ENCODE measurements at regions not wholly inside any gene's neighbourhood (a gene's known extent, or its start where the extent isn't known, plus 50 kb on each side); places are given as distances from the start of the nearest gene placed in this dataset.

GRCh38 chr16:47979164-47979520 is 176.7 kb downstream of the ABCC12 start:
- dilution Hi-C loops (cut with MboI; ENCODE audit: extremely low pct_ligation_motif_present, low sequenced_read_pairs): no loop called here
- H3K9ac ChIP-seq (ENCODE audit: control insufficient read depth, extremely low read depth, insufficient read depth, low read length): no peak overlapping the region
- H3K27me3 ChIP-seq (ENCODE audit: control insufficient read depth, extremely low read depth, insufficient read depth, low read length): peaks cover 14% of the 10 kb centered on the region
- no peak for TF ChIP-seq EZH2 (IDR thresholded peaks at IDR 0.05; ENCODE audit: low read length)
- no peak for TF ChIP-seq CTCF (optimal IDR thresholded peaks at IDR 0.05 in 1 of 3, IDR thresholded peaks at IDR 0.05 in 1 of 3, conservative IDR thresholded peaks at IDR 0.05 in 1 of 3; ENCODE audit: extremely low read depth in 1 of 3, insufficient read depth in 2 of 3, low read length in 3 of 3)
- H3K27ac ChIP-seq (ENCODE audit: control insufficient read depth, insufficient read depth, low read length): no peak overlapping the region
- H4K20me1 ChIP-seq (ENCODE audit: control insufficient read depth, extremely low read depth, insufficient read depth, low read length): no peaks in the 10 kb centered on the region
- H3K9me3 ChIP-seq (ENCODE audit: control insufficient read depth, low read depth, low read length): no peaks in the 10 kb centered on the region
- no peak for DNase-seq (ENCODE audit: low read depth, low spot score)
- H3K4me2 ChIP-seq (ENCODE audit: control insufficient read depth, extremely low read depth, insufficient read depth, low read depth, low read length): no peak overlapping the region
- no peak overlapping the region for H3K4me3 ChIP-seq (ENCODE audit: control insufficient read depth in 2 of 3, extremely low read depth in 1 of 3, insufficient read depth in 2 of 3, low read depth in 1 of 3, low read length in 3 of 3)
- H2AFZ ChIP-seq (ENCODE audit: control insufficient read depth, low read length): no peak overlapping the region
- no peaks in the 10 kb centered on the region for H3K9me1 ChIP-seq (ENCODE audit: control insufficient read depth, extremely low read depth, insufficient read depth, low read length)
- no peaks in the 10 kb centered on the region for H3K36me3 ChIP-seq (ENCODE audit: control insufficient read depth in 2 of 2, extremely low read depth in 1 of 2, insufficient read depth in 2 of 2, low read length in 2 of 2)
- H3K4me1 ChIP-seq (ENCODE audit: control insufficient read depth, extremely low read depth, insufficient read depth, low read length): no peaks in the 10 kb centered on the region
- FAIRE-seq: no peak
- no peaks in the 10 kb centered on the region for H3K79me2 ChIP-seq (ENCODE audit: control insufficient read depth, insufficient read depth, low read length)

- no peak overlapping the region for H2AFZ ChIP-seq (ENCODE audit: control insufficient read depth, low read length)
- DNase-seq (ENCODE audit: low read depth, low spot score) (no peak), FAIRE-seq (no peak)
- no peak overlapping the region for H3K27ac ChIP-seq (ENCODE audit: control insufficient read depth, insufficient read depth, low read length)
- no peak overlapping the region for H3K4me2 ChIP-seq (ENCODE audit: control insufficient read depth, extremely low read depth, insufficient read depth, low read depth, low read length)
- no peak for TF ChIP-seq CTCF (optimal IDR thresholded peaks at IDR 0.05 in 1 of 3, IDR thresholded peaks at IDR 0.05 in 1 of 3, conservative IDR thresholded peaks at IDR 0.05 in 1 of 3; ENCODE audit: extremely low read depth in 1 of 3, insufficient read depth in 2 of 3, low read length in 3 of 3)
- peaks cover 14% of the 10 kb centered on the region for H3K27me3 ChIP-seq (ENCODE audit: control insufficient read depth, extremely low read depth, insufficient read depth, low read length)
- H3K4me3 ChIP-seq (ENCODE audit: control insufficient read depth in 2 of 3, extremely low read depth in 1 of 3, insufficient read depth in 2 of 3, low read depth in 1 of 3, low read length in 3 of 3): no peak overlapping the region
- no peaks in the 10 kb centered on the region for H4K20me1 ChIP-seq (ENCODE audit: control insufficient read depth, extremely low read depth, insufficient read depth, low read length)
- H3K4me1 ChIP-seq (ENCODE audit: control insufficient read depth, extremely low read depth, insufficient read depth, low read length): no peaks in the 10 kb centered on the region
- no peaks in the 10 kb centered on the region for H3K9me3 ChIP-seq (ENCODE audit: control insufficient read depth, low read depth, low read length)
- dilution Hi-C loops (cut with MboI; ENCODE audit: extremely low pct_ligation_motif_present, low sequenced_read_pairs): no loop called here
- H3K9me1 ChIP-seq (ENCODE audit: control insufficient read depth, extremely low read depth, insufficient read depth, low read length): no peaks in the 10 kb centered on the region
- no peak overlapping the region for H3K9ac ChIP-seq (ENCODE audit: control insufficient read depth, extremely low read depth, insufficient read depth, low read length)
- no peaks in the 10 kb centered on the region for H3K36me3 ChIP-seq (ENCODE audit: control insufficient read depth in 2 of 2, extremely low read depth in 1 of 2, insufficient read depth in 2 of 2, low read length in 2 of 2)
- no peaks in the 10 kb centered on the region for H3K79me2 ChIP-seq (ENCODE audit: control insufficient read depth, insufficient read depth, low read length)
Observed at GRCh38 chr16:47978491-47979163, 177.2 kb downstream of the ABCC12 start.
